K562 (cell line): ENCODE measurements at regions not wholly inside any gene's neighbourhood (a gene's known extent, or its start where the extent isn't known, plus 50 kb on each side); places are given as distances from the start of the nearest gene placed in this dataset.
"Not testable (repeated sequence)": the region's sequence is repeated elsewhere in the genome, so short reads cannot be mapped to it uniquely, and the experiment has no call there.

Experiments
- HNRNPK ChIP-seq: fragments of 200-400 bp; formaldehyde crosslinking; IDR thresholded peaks from one replicate; pipeline ENCODE4 v1.6.1; 2018; ENCODE audit warnings: mild to moderate bottlenecking, low read depth, low read length; ENCODE audit not compliant: poor library complexity, severe bottlenecking
- MCM5 ChIP-seq: fragments of 450-650 bp; IDR thresholded peaks from 2 replicates; pipeline ENCODE4 v1.6.1; 2016; ENCODE audit warnings: low read depth
- PREB ChIP-seq: sonication (generic); formaldehyde crosslinking; IDR thresholded peaks from 2 replicates; pipeline ENCODE4 v1.8.1; 2023; ENCODE audit warnings: mild to moderate bottlenecking, missing genetic modification reagents
- USF1 ChIP-seq: sonication (generic); formaldehyde crosslinking; IDR thresholded peaks from 2 replicates; pipeline ENCODE4 v1.9.0; 2022; ENCODE audit warnings: mild to moderate bottlenecking, missing genetic modification reagents
- ZNF174 ChIP-seq: fragments of 250-450 bp; sonication (Bioruptor Pico); IDR thresholded peaks from 2 replicates; pipeline ENCODE4 v1.4.0; 2020; ENCODE audit warnings: mild to moderate bottlenecking
- TF ChIP-seq, protein P1 (sequence below): sonication (generic); formaldehyde crosslinking; IDR thresholded peaks from 2 replicates; pipeline ENCODE4 v1.8.0; 2022; ENCODE audit warnings: missing genetic modification reagents, mild to moderate bottlenecking, borderline replicate concordance

DNA sequence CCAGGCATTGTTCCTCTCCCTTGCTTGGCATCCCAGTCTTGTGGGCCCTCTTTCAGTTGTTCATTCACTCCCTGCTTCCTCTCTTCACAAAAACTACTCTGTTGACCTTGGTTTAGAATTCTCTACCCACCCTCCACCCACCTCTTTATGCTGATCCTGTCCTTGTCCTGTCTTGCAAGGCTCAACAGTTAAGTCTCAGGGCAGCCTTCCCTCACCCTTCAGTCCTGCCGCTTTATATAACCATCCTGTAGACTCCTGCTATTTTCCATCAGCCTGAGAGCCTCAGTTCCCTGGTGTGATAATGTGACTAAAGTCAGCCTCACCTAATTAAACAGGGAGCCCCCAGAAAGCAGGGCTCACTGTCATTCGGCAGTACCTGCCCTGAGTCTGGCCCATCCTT is 1763.0 kb downstream of the SPATA31A7 start:
- TF ChIP-seq, protein P1, sequence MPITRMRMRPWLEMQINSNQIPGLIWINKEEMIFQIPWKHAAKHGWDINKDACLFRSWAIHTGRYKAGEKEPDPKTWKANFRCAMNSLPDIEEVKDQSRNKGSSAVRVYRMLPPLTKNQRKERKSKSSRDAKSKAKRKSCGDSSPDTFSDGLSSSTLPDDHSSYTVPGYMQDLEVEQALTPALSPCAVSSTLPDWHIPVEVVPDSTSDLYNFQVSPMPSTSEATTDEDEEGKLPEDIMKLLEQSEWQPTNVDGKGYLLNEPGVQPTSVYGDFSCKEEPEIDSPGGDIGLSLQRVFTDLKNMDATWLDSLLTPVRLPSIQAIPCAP (CRISPR knock-in tag): not testable (repeated sequence)
- TF ChIP-seq HNRNPK; USF1 (CRISPR knock-in tag); PREB (CRISPR knock-in tag); MCM5; ZNF174 (CRISPR knock-in tag): not testable (repeated sequence)
